ENCODE measurements at regions not wholly inside any gene's neighbourhood (a gene's known extent, or its start where the extent isn't known, plus 50 kb on each side); places are given as distances from the start of the nearest gene placed in this dataset.

DNA sequence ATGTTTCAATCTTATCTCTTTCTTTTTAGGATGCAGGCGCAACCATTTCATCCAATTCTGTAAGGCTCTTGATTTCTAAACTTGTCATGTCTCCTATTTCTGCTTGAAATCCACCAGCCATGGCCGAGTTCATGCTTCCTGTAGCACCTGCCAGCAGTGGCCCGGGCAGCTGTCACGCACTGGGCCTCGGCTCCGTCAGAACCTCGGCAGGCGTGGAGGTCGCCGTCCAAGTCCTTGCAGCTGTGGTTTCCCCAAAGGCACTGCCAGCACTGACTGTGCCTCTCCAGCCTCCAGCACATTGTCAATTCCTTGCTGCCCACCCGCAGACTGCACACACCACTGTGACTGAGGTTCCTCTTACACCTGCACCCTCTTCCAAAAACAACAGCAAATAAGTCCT lies 188.7 kb upstream of the SALL3 start:
- TF ChIP-seq EZH2 (IDR thresholded peaks at IDR 0.05; ENCODE audit: low read length, missing control alignments) = no peak
- TF ChIP-seq, protein P1, sequence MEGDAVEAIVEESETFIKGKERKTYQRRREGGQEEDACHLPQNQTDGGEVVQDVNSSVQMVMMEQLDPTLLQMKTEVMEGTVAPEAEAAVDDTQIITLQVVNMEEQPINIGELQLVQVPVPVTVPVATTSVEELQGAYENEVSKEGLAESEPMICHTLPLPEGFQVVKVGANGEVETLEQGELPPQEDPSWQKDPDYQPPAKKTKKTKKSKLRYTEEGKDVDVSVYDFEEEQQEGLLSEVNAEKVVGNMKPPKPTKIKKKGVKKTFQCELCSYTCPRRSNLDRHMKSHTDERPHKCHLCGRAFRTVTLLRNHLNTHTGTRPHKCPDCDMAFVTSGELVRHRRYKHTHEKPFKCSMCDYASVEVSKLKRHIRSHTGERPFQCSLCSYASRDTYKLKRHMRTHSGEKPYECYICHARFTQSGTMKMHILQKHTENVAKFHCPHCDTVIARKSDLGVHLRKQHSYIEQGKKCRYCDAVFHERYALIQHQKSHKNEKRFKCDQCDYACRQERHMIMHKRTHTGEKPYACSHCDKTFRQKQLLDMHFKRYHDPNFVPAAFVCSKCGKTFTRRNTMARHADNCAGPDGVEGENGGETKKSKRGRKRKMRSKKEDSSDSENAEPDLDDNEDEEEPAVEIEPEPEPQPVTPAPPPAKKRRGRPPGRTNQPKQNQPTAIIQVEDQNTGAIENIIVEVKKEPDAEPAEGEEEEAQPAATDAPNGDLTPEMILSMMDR (conservative IDR thresholded peaks at IDR 0.05 in 1 of 2, IDR thresholded peaks at IDR 0.05 in 1 of 2; ENCODE audit: low read depth in 1 of 2, low read length in 2 of 2) = no peak

Data from fibroblast of lung (primary cell).